GM12875 (cell line): ENCODE measurements at regions not wholly inside any gene's neighbourhood (a gene's known extent, or its start where the extent isn't known, plus 50 kb on each side); places are given as distances from the start of the nearest gene placed in this dataset.

Experiments
- H3K4me3 ChIP-seq: one replicate; pipeline ENCODE4 v1.5.1; 2011; ENCODE audit warnings: low read depth, low read length, control low read depth
- TF ChIP-seq, protein P1 (sequence below): IDR thresholded peaks from 2 replicates; pipeline ENCODE4 v1.5.1; 2011; ENCODE audit warnings: low read depth, mild to moderate bottlenecking, control low read depth, inconsistent platforms, low read length, moderate library complexity, borderline replicate concordance; ENCODE audit not compliant: insufficient read depth

DNA sequence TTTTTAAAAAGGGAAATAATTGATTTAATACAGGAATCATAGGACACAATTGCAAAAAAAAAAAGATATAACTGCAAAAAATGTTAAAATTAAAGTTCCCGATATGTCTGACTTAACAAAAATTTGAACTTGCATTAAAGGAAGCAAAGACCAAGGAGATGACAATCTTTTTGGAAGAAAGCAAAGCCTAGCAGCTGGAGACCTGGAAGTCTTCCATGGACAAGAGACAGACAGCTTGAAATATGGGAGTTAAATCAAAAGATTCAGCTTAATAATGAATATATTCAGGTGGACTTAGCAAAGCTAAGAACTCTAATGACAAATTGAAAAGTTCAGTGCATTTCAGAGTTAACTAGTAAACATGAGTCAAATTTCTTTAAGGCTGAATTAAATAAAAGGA lies 568.7 kb upstream of the RGMB start:
- TF ChIP-seq, protein P1, sequence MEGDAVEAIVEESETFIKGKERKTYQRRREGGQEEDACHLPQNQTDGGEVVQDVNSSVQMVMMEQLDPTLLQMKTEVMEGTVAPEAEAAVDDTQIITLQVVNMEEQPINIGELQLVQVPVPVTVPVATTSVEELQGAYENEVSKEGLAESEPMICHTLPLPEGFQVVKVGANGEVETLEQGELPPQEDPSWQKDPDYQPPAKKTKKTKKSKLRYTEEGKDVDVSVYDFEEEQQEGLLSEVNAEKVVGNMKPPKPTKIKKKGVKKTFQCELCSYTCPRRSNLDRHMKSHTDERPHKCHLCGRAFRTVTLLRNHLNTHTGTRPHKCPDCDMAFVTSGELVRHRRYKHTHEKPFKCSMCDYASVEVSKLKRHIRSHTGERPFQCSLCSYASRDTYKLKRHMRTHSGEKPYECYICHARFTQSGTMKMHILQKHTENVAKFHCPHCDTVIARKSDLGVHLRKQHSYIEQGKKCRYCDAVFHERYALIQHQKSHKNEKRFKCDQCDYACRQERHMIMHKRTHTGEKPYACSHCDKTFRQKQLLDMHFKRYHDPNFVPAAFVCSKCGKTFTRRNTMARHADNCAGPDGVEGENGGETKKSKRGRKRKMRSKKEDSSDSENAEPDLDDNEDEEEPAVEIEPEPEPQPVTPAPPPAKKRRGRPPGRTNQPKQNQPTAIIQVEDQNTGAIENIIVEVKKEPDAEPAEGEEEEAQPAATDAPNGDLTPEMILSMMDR = no peak
- no peak overlapping the region for H3K4me3 ChIP-seq

DNA sequence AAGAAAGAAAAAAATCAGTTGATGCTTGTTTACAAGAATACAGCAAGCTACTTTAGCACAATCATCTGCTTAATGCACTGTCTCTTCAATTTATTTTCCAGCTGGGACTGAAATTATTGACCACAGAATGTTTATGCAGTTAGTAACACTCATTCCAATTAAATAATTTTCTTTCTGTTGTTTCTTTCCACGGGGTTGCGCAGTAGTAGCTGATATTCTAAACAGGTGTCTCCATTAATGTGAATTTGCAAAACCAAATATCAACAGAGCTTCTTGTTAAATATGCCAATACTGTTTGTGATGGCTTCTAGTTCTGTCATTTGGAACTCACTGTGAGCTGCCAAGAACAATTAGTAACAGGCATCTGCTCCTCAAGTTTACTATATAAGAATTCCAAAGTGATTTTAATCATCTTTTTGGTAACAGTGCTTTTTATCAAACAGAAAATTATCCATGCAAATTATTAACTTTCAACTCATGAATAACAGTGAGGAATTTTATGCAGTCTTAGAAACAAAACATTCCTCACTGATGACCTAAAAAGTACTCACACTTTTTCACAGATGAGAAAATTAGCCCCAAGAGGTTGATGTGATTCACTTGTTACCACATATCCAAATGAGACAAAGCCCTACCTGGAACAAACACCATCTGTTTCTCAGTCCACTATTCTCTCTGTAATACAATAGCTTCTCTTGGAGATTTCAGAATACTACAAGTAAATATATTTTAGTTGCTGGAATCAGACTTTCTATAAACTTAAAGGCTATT lies 567.6 kb upstream of the RGMB start:
- TF ChIP-seq, protein P1 = no peak
- no peak overlapping the region for H3K4me3 ChIP-seq

DNA sequence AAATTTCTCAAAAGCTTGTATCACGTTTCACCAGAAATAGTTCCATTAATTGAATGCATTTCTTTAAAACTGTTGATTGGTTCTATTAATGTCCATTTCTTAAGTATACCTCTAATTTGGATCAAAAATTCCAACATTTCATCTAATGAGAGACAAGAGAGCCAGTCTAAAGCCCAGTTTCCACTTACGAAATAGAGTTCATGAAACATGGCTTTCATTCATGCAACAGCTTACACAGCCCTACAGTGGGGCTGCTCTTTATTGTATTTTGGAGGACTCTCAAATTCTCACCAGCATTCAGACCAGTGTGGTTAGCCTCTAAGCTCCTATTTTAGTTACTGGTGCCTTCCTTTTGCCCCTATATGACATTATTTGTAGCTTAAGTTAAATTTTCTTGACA lies 566.9 kb upstream of the RGMB start:
- no peak overlapping the region for H3K4me3 ChIP-seq
- TF ChIP-seq, protein P1 = no peak

DNA sequence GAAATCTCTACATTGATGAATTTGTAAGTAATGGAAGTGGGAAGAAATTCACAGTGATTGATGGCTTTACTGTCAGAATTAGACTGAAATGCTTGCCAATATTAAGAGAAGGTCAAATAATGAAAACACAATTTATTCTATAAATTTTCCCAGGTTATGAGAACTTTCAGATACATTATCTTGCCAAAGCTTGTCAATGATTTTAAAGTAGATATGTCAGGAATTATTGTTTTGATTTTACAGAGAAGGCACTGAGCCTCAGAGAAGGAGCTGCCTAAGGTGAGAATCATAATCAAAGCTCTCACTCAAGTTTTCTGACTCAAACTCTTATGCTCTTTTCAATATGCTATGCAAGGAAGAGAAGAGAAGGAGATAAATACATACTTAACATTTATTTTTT lies 564.0 kb upstream of the RGMB start:
- TF ChIP-seq, protein P1 = no peak
- H3K4me3 ChIP-seq = no peak overlapping the region

DNA sequence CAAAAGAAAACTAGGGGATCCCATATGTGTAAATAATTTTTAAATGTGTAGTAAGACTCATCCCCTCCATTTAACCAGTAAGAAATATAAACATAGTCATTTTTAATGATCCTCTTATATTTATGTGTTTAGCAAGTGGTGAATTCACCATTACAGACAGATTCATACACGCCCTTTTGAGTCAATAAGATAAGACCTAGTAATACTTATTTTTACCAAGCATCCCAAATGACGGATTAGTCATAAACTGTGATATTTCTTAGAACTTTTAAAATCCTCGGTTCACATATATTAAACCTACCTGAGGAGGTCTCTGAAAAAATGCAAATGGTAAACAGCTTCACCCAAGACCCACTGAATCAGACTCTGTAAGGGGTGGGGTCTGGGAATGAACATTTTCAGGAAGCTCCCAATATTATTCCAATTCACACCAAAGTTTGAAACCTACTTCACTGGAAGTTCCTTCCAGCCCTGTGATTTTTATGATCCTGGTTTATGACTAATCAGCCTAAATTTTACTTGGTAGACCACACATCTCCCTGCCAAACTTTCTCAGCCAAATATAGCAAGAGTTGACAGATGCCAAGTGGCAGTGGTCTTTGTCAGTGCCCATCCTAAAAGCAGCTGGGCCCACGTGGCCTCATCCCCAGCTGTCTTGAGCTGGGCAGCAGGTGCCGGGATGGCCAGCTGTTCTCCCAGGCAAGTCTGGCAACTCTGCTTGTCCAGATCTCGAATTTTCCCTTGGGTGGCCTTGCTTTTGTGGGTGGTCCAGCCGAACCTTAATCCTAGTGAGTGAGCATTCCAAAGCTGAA lies 559.0 kb upstream of the RGMB start:
- TF ChIP-seq, protein P1 = no peak
- H3K4me3 ChIP-seq = no peak overlapping the region

DNA sequence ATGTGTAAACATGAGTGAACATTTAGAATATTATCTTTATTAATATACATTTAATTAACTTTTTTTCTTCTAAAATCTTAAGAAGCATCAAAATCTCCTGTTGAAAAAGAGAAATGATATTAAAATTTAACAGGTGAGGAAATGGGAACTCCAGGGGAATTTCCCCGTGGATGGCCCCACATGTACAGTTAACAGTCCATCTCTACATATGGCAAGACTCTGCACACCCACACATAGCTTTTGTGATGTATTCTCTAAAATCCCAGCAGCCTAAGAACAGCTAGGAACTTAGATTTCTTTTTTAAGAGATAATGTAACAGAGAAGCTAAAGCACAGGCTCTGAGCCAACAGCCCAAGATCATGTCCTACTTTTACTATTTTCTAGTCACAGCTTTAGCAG lies 556.3 kb upstream of the RGMB start:
- TF ChIP-seq, protein P1 = no peak
- no peak overlapping the region for H3K4me3 ChIP-seq
